Prostate gland (tissue), 2 donors: ENCODE measurements at regions not wholly inside any gene's neighbourhood (a gene's known extent, or its start where the extent isn't known, plus 50 kb on each side); places are given as distances from the start of the nearest gene placed in this dataset.
A peak's percentile ranks its signal among the peaks of the same experiment; 100 is the strongest.

ENCODE experiments used
- DNase-seq: peaks from one replicate; pipeline ENCODE4 v3.0.0-alpha.2; 2019; ENCODE audit warnings: low spot score
- H3K27ac ChIP-seq, 2 donors: fragments of 200-600 bp; sonication (generic); 2 replicates each; pipeline ENCODE4 v1.5.1; 2017 to 2019
- H3K27me3 ChIP-seq: fragments of 200-600 bp; sonication (generic); replicated peaks from 2 replicates; pipeline ENCODE4 v1.5.1; 2019; ENCODE audit not compliant: insufficient read depth
- H3K36me3 ChIP-seq, 2 donors: fragments of 200-600 bp; sonication (generic); 1 replicate in 1 of 2; 2 replicates in 1 of 2; pipeline versions ENCODE4 v1.5.1 to v1.8.1; 2017 to 2019
- H3K4me1 ChIP-seq: fragments of 200-600 bp; sonication (generic); replicated peaks from 2 replicates; pipeline ENCODE4 v1.5.1; 2019
- H3K4me3 ChIP-seq, 2 donors: fragments of 200-600 bp; sonication (generic); 2 replicates each; pipeline ENCODE4 v1.5.1; 2017 to 2019
- H3K9me3 ChIP-seq: fragments of 200-600 bp; sonication (generic); 2 replicates; pipeline ENCODE4 v1.5.1; 2017
- POLR2A ChIP-seq: fragments of 450-650 bp; IDR thresholded peaks from one replicate; pipeline ENCODE4 v1.6.1; 2016; ENCODE audit warnings: antibody characterized with exemption, mild to moderate bottlenecking
- POLR2AphosphoS5 ChIP-seq: sonication (generic); formaldehyde crosslinking; IDR thresholded peaks from one replicate; pipeline ENCODE4 v1.6.1; 2017; ENCODE audit warnings: antibody characterized with exemption
- WGBS: methylation state at CpG from one replicate; pipeline ENCODE4 v1.1.5; 2018; 5-methylcytosine and 5-hydroxymethylcytosine counted together
- intact Hi-C: fragments of 100-400 bp; cut with DNase I; formaldehyde crosslinking; loops from one replicate; pipeline ENCODE4 v1.14.2; 2022
- TF ChIP-seq, protein P1 (sequence below), 4 experiments: fragments of 200-600 bp in 2 of 4; fragments of 450-650 bp in 2 of 4; sonication (generic) in 2 of 4; IDR thresholded peaks; 1 replicate in 3 of 4; 2 replicates in 1 of 4; pipeline ENCODE4 v1.5.1; 2016 to 2019; ENCODE audit warnings: antibody characterized with exemption in 4 of 4, mild to moderate bottlenecking in 2 of 4, moderate library complexity in 2 of 4

DNA sequence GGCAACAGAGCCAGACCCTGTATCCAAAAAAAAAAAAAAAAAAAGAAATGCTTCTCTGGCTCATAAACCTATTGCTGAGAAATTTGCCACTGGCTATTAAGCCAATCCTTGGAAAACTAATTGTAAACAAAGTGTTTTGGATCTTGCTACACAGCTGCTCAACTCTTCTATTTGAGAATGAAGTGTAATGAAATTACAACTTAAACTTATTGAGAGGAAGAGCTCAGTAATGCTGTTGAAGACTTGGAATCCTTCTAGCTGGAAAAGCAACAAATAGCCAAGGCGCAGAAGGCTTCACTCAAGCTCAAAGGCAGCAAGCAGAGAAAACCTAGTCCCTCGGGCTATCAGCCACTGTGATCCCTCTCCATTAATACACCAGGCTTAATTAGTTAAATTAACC, 99.6 kb upstream of the ZNF438 start:
- Histone ChIP-seq H3K27ac (no peak overlapping the region), H3K36me3 (no peaks in the 10 kb centered on the region), H3K4me3 (no peak overlapping the region), H3K4me1 (no peaks in the 10 kb centered on the region), H3K27me3 (no peaks in the 10 kb centered on the region), H3K9me3 (no peaks in the 10 kb centered on the region)
- no peak for TF ChIP-seq POLR2AphosphoS5
- TF ChIP-seq, protein P1, sequence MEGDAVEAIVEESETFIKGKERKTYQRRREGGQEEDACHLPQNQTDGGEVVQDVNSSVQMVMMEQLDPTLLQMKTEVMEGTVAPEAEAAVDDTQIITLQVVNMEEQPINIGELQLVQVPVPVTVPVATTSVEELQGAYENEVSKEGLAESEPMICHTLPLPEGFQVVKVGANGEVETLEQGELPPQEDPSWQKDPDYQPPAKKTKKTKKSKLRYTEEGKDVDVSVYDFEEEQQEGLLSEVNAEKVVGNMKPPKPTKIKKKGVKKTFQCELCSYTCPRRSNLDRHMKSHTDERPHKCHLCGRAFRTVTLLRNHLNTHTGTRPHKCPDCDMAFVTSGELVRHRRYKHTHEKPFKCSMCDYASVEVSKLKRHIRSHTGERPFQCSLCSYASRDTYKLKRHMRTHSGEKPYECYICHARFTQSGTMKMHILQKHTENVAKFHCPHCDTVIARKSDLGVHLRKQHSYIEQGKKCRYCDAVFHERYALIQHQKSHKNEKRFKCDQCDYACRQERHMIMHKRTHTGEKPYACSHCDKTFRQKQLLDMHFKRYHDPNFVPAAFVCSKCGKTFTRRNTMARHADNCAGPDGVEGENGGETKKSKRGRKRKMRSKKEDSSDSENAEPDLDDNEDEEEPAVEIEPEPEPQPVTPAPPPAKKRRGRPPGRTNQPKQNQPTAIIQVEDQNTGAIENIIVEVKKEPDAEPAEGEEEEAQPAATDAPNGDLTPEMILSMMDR (IDR thresholded peaks at IDR 0.05), result no peak
- TF ChIP-seq POLR2A, result no peak
- WGBS, result 86% methylated on average over 2 of the region's 2 CpGs
- intact Hi-C loops, result loop anchor here (10.0 kb wide), 1 partner anchor 346 kb away; no protein-coding TSS in a partner anchor
- no peak for DNase-seq

DNA sequence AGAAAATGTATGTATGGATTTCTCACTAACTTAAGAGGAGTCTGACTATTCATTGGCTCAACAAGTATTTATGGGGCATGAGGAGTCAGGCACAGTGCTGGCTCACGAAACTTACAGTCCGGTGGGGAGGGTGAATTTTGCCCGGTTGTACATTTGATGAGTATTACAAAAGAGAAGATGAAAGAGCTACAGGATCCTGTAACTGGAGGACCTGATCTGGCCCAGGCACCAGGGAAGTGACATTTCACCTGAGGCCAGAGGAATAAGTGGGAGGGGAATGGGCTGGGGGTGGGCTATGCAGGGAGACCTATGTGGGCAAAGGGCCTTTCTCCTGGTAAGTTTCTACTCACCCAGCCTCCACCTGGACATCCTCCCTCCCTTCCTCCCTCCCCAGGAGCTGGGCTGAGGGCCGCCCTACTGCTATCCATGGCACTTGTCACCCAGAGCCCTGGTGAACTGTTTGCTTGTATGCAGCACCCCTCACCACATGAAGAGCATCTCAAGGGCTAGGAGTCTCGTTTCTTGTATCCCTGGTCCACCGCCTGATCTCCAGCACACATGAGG, 101.1 kb upstream of the ZNF438 start:
- Histone ChIP-seq H3K36me3 (no peaks in the 10 kb centered on the region), H3K27ac (no peak overlapping the region), H3K4me3 (no peak overlapping the region), H3K27me3 (no peaks in the 10 kb centered on the region), H3K4me1 (no peaks in the 10 kb centered on the region), H3K9me3 (no peaks in the 10 kb centered on the region)
- TF ChIP-seq, protein P1 (IDR thresholded peaks at IDR 0.05), result no peak
- TF ChIP-seq POLR2AphosphoS5 (no peak), POLR2A (no peak)
- 81% methylated on average over 6 of the region's 6 CpGs for WGBS
- DNase-seq, result no peak
- intact Hi-C loops, result loop anchor here (10.0 kb wide), 1 partner anchor 348 kb away; no protein-coding TSS in a partner anchor

DNA sequence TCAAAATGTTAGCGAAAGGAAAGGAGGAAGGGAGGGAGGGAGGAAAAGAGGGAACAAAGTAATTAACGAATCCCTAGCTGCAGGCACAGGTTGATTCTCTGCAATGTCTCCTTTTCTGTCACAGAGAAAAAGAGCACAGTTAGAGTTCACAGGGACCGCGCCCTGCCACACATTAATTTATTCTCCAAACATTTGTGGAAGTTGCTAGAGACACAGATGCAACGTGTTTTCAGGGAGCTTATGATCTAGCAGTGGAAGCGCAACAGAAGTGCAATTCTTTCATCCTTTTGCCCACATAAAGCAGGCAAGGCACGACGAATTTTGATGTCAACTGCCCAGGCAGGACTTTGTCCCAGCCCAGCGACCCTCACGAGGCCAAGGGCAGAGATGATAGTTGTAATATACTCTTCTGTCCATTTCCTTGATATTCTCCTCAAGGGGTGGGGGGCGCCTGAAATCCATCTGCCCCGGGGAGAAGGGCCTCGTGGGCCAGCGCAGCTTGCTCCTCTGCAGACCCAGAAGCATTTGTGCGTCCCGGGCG, 101.7 kb upstream of the ZNF438 start:
- H3K27me3 ChIP-seq, result no peaks in the 10 kb centered on the region
- H3K4me1 ChIP-seq, result no peaks in the 10 kb centered on the region
- no peaks in the 10 kb centered on the region for H3K36me3 ChIP-seq
- WGBS, result 40% methylated on average over 16 of the region's 17 CpGs
- intact Hi-C loops, result loop anchor here (10.0 kb wide), 1 partner anchor 349 kb away; no protein-coding TSS in a partner anchor
- peak overlapping the region; percentile 61 to 72 for H3K27ac ChIP-seq
- H3K9me3 ChIP-seq, result no peaks in the 10 kb centered on the region
- DNase-seq, result no peak
- H3K4me3 ChIP-seq, result peak overlapping the region; percentile 24 to 26
- TF ChIP-seq, protein P1 (IDR thresholded peaks at IDR 0.05), result no peak
- no peak for TF ChIP-seq POLR2AphosphoS5
- TF ChIP-seq POLR2A, result no peak

DNA sequence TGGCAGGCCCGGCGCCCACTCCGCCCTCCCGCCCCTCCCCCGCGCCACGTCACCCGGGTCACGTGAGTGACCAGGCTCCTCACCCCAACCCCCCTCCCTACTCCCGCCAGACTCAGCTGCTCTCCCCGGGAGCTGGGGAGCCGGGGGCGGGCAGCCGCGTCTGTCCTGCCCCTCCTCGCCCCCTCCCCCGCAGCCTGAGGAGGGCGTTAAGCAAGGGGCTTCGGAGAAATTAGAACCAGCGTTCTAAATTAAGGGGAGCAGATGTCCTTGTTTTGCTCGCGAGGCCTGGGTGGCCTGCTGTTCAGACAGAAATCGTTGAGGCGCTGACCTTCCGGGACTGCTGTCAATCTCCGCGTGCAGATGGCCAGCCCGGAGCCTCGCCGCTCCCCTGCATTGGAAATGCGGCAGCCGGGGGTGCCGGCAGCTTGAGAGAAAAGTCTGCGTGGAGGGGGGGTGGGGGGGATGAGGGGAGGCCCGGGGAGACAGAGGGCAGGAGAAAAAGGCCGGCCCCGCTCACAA, 102.2 kb upstream of the ZNF438 start:
- WGBS, result 1% methylated on average over 37 of the region's 37 CpGs
- intact Hi-C loops, result loop anchor here (10.0 kb wide), 1 partner anchor 349 kb away; no protein-coding TSS in a partner anchor
- H3K27ac ChIP-seq, result peak overlapping the region; percentile 61 to 72
- TF ChIP-seq POLR2AphosphoS5 (no peak), POLR2A (peak; percentile 12)
- TF ChIP-seq, protein P1 (IDR thresholded peaks at IDR 0.05), result no peak
- no peaks in the 10 kb centered on the region for H3K4me1 ChIP-seq
- no peaks in the 10 kb centered on the region for H3K9me3 ChIP-seq
- H3K4me3 ChIP-seq, result peak overlapping the region; percentile 24 to 26
- no peaks in the 10 kb centered on the region for H3K27me3 ChIP-seq
- DNase-seq, result peak; percentile 40
- H3K36me3 ChIP-seq, result no peaks in the 10 kb centered on the region
